ENCODE measurements at regions not wholly inside any gene's neighbourhood (a gene's known extent, or its start where the extent isn't known, plus 50 kb on each side); places are given as distances from the start of the nearest gene placed in this dataset.

DNA sequence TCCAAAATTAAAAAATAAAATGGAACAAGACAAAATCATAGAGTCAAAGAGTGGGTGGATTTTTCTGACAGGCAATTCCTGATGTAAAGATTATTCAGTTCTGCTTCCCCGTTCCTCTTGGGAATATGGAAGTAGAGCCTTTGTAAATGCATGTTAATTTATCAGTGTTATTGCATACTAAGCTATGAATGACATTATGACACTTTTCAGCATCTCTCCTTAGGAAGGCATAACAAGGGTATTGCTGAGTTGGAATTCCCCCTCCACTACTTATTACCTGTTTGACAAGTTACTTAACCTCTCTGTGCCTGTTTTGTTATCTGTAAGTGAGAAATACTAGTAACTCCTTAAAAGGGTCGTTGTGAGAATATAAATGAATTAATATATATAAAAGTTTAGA, 640.4 kb downstream of the LMO4 start:
- Histone ChIP-seq H3K9me3 (no peaks in the 10 kb centered on the region), H3K4me1 (ENCODE audit: control insufficient read depth in 1 of 2, extremely low read depth in 1 of 2, insufficient read depth in 2 of 2, low read length in 2 of 2) (no peaks in the 10 kb centered on the region), H3K27ac (ENCODE audit: low read length) (no peak overlapping the region), H3K27me3 (replicated peaks in 1 of 2; ENCODE audit: control insufficient read depth in 2 of 2, extremely low read depth in 1 of 2, insufficient read depth in 2 of 2, low read length in 1 of 2) (no peaks in the 10 kb centered on the region), H3K36me3 (ENCODE audit: control insufficient read depth in 2 of 2, extremely low read depth in 1 of 2, insufficient read depth in 1 of 2, low read length in 1 of 2) (no peaks in the 10 kb centered on the region), H3K4me3 (ENCODE audit: control insufficient read depth in 1 of 2, extremely low read depth in 1 of 2, low read length in 1 of 2) (no peak overlapping the region)
- Mint-ChIP-seq H3K9me3 (no peaks in the 10 kb centered on the region), H3K4me3 (no peak overlapping the region), H3K27ac (no peak overlapping the region), H3K27me3 (peaks cover 0 to 5% of the 10 kb centered on the region in 2 donors), H3K4me1 (no peaks in the 10 kb centered on the region), H3K36me3 (no peaks in the 10 kb centered on the region)
- ChIA-PET CTCF (interaction anchor here in 1 of 2 donors (1.6 kb wide), 1 partner anchor 15 kb away, joined by 4 read pairs; no protein-coding TSS in a partner anchor), POLR2A (no interaction called here)
- ATAC-seq (replicated peaks in 1 of 4), result no peak
- DNase-seq, result no peak
- no CpG with 5 or more reads among the region's 2 CpGs for WGBS (ENCODE audit: insufficient coverage)

- CTCF ChIA-PET, result no interaction called here
- Histone ChIP-seq H3K27ac (ENCODE audit: low read length) (no peak overlapping the region), H3K4me1 (ENCODE audit: control insufficient read depth in 1 of 2, extremely low read depth in 1 of 2, insufficient read depth in 2 of 2, low read length in 2 of 2) (no peaks in the 10 kb centered on the region), H3K4me3 (ENCODE audit: control insufficient read depth in 1 of 2, extremely low read depth in 1 of 2, low read length in 1 of 2) (no peak overlapping the region), H3K36me3 (ENCODE audit: control insufficient read depth in 2 of 2, extremely low read depth in 1 of 2, insufficient read depth in 1 of 2, low read length in 1 of 2) (no peaks in the 10 kb centered on the region), H3K9me3 (no peaks in the 10 kb centered on the region), H3K27me3 (replicated peaks in 1 of 2; ENCODE audit: control insufficient read depth in 2 of 2, extremely low read depth in 1 of 2, insufficient read depth in 2 of 2, low read length in 1 of 2) (no peaks in the 10 kb centered on the region)
- WGBS (ENCODE audit: insufficient coverage), result no CpG with 5 or more reads among the region's 3 CpGs
- ATAC-seq (replicated peaks in 1 of 4), result no peak
- no peak for DNase-seq
- POLR2A ChIA-PET, result no interaction called here
- H3K27ac Mint-ChIP-seq, result no peak overlapping the region
- H3K36me3 Mint-ChIP-seq, result no peaks in the 10 kb centered on the region
- H3K4me3 Mint-ChIP-seq, result no peak overlapping the region
- H3K9me3 Mint-ChIP-seq, result no peaks in the 10 kb centered on the region
- H3K27me3 Mint-ChIP-seq, result peaks cover 5 to 8% of the 10 kb centered on the region in 2 donors
- H3K4me1 Mint-ChIP-seq, result no peaks in the 10 kb centered on the region
Observed at GRCh38 chr1:87972811-87973210, 644.1 kb downstream of the LMO4 start.

- H3K36me3 Mint-ChIP-seq, result no peaks in the 10 kb centered on the region
- H3K4me3 Mint-ChIP-seq, result no peak overlapping the region
- peaks cover 5 to 9% of the 10 kb centered on the region in 2 donors for H3K27me3 Mint-ChIP-seq
- Histone ChIP-seq H3K4me3 (ENCODE audit: control insufficient read depth in 1 of 2, extremely low read depth in 1 of 2, low read length in 1 of 2) (no peak overlapping the region), H3K27ac (ENCODE audit: low read length) (no peak overlapping the region), H3K4me1 (ENCODE audit: control insufficient read depth in 1 of 2, extremely low read depth in 1 of 2, insufficient read depth in 2 of 2, low read length in 2 of 2) (no peaks in the 10 kb centered on the region), H3K36me3 (ENCODE audit: control insufficient read depth in 2 of 2, extremely low read depth in 1 of 2, insufficient read depth in 1 of 2, low read length in 1 of 2) (no peaks in the 10 kb centered on the region), H3K9me3 (no peaks in the 10 kb centered on the region), H3K27me3 (replicated peaks in 1 of 2; ENCODE audit: control insufficient read depth in 2 of 2, extremely low read depth in 1 of 2, insufficient read depth in 2 of 2, low read length in 1 of 2) (no peaks in the 10 kb centered on the region)
- no peaks in the 10 kb centered on the region for H3K4me1 Mint-ChIP-seq
- no peaks in the 10 kb centered on the region for H3K9me3 Mint-ChIP-seq
- H3K27ac Mint-ChIP-seq, result no peak overlapping the region
- WGBS (ENCODE audit: insufficient coverage), result 90% methylated on average over 2 of the region's 3 CpGs
- ChIA-PET CTCF (interaction anchor here in 1 of 2 donors (0.5 kb wide), 1 partner anchor 744 kb away, joined by 4 read pairs; no protein-coding TSS in a partner anchor), POLR2A (no interaction called here)
- no peak for DNase-seq
- ATAC-seq (replicated peaks in 1 of 4), result no peak
Observed at GRCh38 chr1:87973896-87974295, 645.2 kb downstream of the LMO4 start.

- no peak for ATAC-seq (replicated peaks in 1 of 4)
- CTCF ChIA-PET, result interaction anchor here in 1 of 2 donors (0.6 to 0.7 kb wide), 3 partner anchors 10 to 773 kb away, joined by 3 to 12 read pairs (median 3); no protein-coding TSS in a partner anchor
- POLR2A ChIA-PET, result no interaction called here
- no peak for DNase-seq
- H3K36me3 Mint-ChIP-seq, result no peaks in the 10 kb centered on the region
- H3K4me3 Mint-ChIP-seq, result no peak overlapping the region
- peaks cover 9 to 10% of the 10 kb centered on the region in 2 donors for H3K27me3 Mint-ChIP-seq
- no peaks in the 10 kb centered on the region for H3K36me3 ChIP-seq (ENCODE audit: control insufficient read depth in 2 of 2, extremely low read depth in 1 of 2, insufficient read depth in 1 of 2, low read length in 1 of 2)
- H3K9me3 ChIP-seq, result no peaks in the 10 kb centered on the region
- no peaks in the 10 kb centered on the region for H3K4me1 Mint-ChIP-seq
- H3K27ac ChIP-seq (ENCODE audit: low read length), result no peak overlapping the region
- no peak overlapping the region for H3K27ac Mint-ChIP-seq
- no peak overlapping the region for H3K4me3 ChIP-seq (ENCODE audit: control insufficient read depth in 1 of 2, extremely low read depth in 1 of 2, low read length in 1 of 2)
- no peaks in the 10 kb centered on the region for H3K4me1 ChIP-seq (ENCODE audit: control insufficient read depth in 1 of 2, extremely low read depth in 1 of 2, insufficient read depth in 2 of 2, low read length in 2 of 2)
- H3K27me3 ChIP-seq (replicated peaks in 1 of 2; ENCODE audit: control insufficient read depth in 2 of 2, extremely low read depth in 1 of 2, insufficient read depth in 2 of 2, low read length in 1 of 2), result no peaks in the 10 kb centered on the region
- no peaks in the 10 kb centered on the region for H3K9me3 Mint-ChIP-seq
Observed at GRCh38 chr1:87976316-87976715, 647.6 kb downstream of the LMO4 start.

DNA sequence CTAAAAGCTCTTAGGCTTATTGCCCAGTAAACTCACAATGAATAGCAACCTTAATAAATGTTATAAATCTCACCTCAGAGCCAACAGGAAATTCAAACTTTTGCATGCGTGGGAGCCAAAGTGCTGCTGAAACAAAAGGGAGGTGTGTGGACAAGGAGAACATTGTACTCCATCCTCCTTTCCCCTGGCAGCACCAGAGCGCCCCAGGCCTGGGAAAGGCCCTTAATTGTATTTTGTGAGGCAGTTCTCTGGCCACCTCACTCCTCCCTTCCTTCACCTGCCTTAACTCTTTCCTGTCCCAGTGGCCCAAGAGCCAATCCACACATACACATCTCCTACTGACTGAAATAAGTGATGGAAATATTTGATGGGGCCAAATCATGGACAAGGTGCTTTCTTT, 648.5 kb downstream of the LMO4 start:
- no CpG with 5 or more reads among the region's 2 CpGs for WGBS (ENCODE audit: insufficient coverage)
- Histone ChIP-seq H3K36me3 (ENCODE audit: control insufficient read depth in 2 of 2, extremely low read depth in 1 of 2, insufficient read depth in 1 of 2, low read length in 1 of 2) (no peaks in the 10 kb centered on the region), H3K27ac (ENCODE audit: low read length) (no peak overlapping the region), H3K4me1 (ENCODE audit: control insufficient read depth in 1 of 2, extremely low read depth in 1 of 2, insufficient read depth in 2 of 2, low read length in 2 of 2) (no peaks in the 10 kb centered on the region), H3K27me3 (replicated peaks in 1 of 2; ENCODE audit: control insufficient read depth in 2 of 2, extremely low read depth in 1 of 2, insufficient read depth in 2 of 2, low read length in 1 of 2) (no peaks in the 10 kb centered on the region), H3K4me3 (ENCODE audit: control insufficient read depth in 1 of 2, extremely low read depth in 1 of 2, low read length in 1 of 2) (no peak overlapping the region), H3K9me3 (no peaks in the 10 kb centered on the region)
- peaks cover 9 to 14% of the 10 kb centered on the region in 2 donors for H3K27me3 Mint-ChIP-seq
- H3K27ac Mint-ChIP-seq, result no peak overlapping the region
- no peaks in the 10 kb centered on the region for H3K36me3 Mint-ChIP-seq
- ChIA-PET CTCF (no interaction called here), POLR2A (no interaction called here)
- H3K4me3 Mint-ChIP-seq, result no peak overlapping the region
- ATAC-seq (replicated peaks in 1 of 4) (no peak), DNase-seq (no peak)
- no peaks in the 10 kb centered on the region for H3K4me1 Mint-ChIP-seq
- H3K9me3 Mint-ChIP-seq, result no peaks in the 10 kb centered on the region

GRCh38 chr1:87979079-87979478, 650.4 kb downstream of the LMO4 start:
- Mint-ChIP-seq H3K4me1 (no peaks in the 10 kb centered on the region), H3K36me3 (no peaks in the 10 kb centered on the region), H3K27me3 (peaks cover 10 to 17% of the 10 kb centered on the region in 2 donors), H3K27ac (no peak overlapping the region), H3K9me3 (no peaks in the 10 kb centered on the region), H3K4me3 (no peak overlapping the region)
- Histone ChIP-seq H3K27ac (ENCODE audit: low read length) (no peak overlapping the region), H3K4me3 (ENCODE audit: control insufficient read depth in 1 of 2, extremely low read depth in 1 of 2, low read length in 1 of 2) (no peak overlapping the region), H3K36me3 (ENCODE audit: control insufficient read depth in 2 of 2, extremely low read depth in 1 of 2, insufficient read depth in 1 of 2, low read length in 1 of 2) (no peaks in the 10 kb centered on the region), H3K9me3 (no peaks in the 10 kb centered on the region), H3K4me1 (ENCODE audit: control insufficient read depth in 1 of 2, extremely low read depth in 1 of 2, insufficient read depth in 2 of 2, low read length in 2 of 2) (no peaks in the 10 kb centered on the region), H3K27me3 (replicated peaks in 1 of 2; ENCODE audit: control insufficient read depth in 2 of 2, extremely low read depth in 1 of 2, insufficient read depth in 2 of 2, low read length in 1 of 2) (no peaks in the 10 kb centered on the region)
- ATAC-seq (replicated peaks in 1 of 4) (no peak), DNase-seq (no peak)
- CTCF ChIA-PET, result no interaction called here
- POLR2A ChIA-PET, result no interaction called here
- 33% methylated on average over 1 of the region's 2 CpGs for WGBS (ENCODE audit: insufficient coverage)

DNA sequence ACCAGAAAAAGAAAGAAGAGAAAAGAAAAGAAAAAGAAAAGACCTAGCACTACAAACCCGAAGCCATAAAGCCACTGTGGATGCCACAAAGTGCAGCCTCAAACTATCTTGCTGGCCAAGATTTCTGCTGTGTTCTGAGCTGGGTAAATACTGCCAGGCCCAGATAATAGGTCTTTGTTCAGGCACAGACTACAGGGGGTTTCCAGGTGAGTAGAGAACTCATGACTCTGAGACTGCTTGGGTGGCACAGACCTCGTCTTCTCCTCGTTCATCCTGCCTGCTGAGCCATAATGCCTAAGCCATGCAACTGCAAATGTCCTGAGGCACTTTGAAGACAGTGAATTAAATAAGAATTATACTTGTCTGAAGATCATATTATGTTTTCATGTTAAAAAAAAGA, 651.8 kb downstream of the LMO4 start:
- Mint-ChIP-seq H3K27ac (no peak overlapping the region), H3K27me3 (peaks cover 10 to 23% of the 10 kb centered on the region in 2 donors), H3K36me3 (no peaks in the 10 kb centered on the region), H3K4me1 (no peaks in the 10 kb centered on the region), H3K9me3 (no peaks in the 10 kb centered on the region), H3K4me3 (no peak overlapping the region)
- ChIA-PET CTCF (no interaction called here), POLR2A (no interaction called here)
- H3K36me3 ChIP-seq (ENCODE audit: control insufficient read depth in 2 of 2, extremely low read depth in 1 of 2, insufficient read depth in 1 of 2, low read length in 1 of 2), result no peaks in the 10 kb centered on the region
- H3K9me3 ChIP-seq, result no peaks in the 10 kb centered on the region
- H3K4me3 ChIP-seq (ENCODE audit: control insufficient read depth in 1 of 2, extremely low read depth in 1 of 2, low read length in 1 of 2), result no peak overlapping the region
- no peak overlapping the region for H3K27ac ChIP-seq (ENCODE audit: low read length)
- H3K27me3 ChIP-seq (replicated peaks in 1 of 2; ENCODE audit: control insufficient read depth in 2 of 2, extremely low read depth in 1 of 2, insufficient read depth in 2 of 2, low read length in 1 of 2), result no peaks in the 10 kb centered on the region
- DNase-seq (no peak), ATAC-seq (replicated peaks in 1 of 4) (no peak)
- no peaks in the 10 kb centered on the region for H3K4me1 ChIP-seq (ENCODE audit: control insufficient read depth in 1 of 2, extremely low read depth in 1 of 2, insufficient read depth in 2 of 2, low read length in 2 of 2)
- WGBS (ENCODE audit: insufficient coverage), result no CpG with 5 or more reads among the region's 3 CpGs
